ENCODE measurements at regions not wholly inside any gene's neighbourhood (a gene's known extent, or its start where the extent isn't known, plus 50 kb on each side); places are given as distances from the start of the nearest gene placed in this dataset.

DNA sequence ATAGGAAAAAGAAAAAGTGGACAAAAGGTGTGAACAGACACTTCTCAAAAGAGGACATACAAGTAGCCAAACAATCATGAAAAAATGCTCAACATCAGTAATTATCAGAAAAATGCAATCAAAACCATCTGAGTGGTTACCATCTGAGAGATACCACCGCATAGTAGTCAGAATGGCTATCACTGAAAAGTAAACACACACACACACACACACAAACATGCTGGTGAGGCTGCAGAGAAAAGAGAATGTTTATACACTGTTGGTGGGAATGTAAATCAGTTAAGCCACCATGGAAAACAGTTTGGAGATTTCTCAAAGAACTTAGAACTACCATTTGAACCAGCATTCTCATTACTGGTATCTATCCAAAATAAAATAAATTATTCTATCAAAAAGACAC, 145.7 kb downstream of the CYP26A1 start:
- TF ChIP-seq, protein P1, sequence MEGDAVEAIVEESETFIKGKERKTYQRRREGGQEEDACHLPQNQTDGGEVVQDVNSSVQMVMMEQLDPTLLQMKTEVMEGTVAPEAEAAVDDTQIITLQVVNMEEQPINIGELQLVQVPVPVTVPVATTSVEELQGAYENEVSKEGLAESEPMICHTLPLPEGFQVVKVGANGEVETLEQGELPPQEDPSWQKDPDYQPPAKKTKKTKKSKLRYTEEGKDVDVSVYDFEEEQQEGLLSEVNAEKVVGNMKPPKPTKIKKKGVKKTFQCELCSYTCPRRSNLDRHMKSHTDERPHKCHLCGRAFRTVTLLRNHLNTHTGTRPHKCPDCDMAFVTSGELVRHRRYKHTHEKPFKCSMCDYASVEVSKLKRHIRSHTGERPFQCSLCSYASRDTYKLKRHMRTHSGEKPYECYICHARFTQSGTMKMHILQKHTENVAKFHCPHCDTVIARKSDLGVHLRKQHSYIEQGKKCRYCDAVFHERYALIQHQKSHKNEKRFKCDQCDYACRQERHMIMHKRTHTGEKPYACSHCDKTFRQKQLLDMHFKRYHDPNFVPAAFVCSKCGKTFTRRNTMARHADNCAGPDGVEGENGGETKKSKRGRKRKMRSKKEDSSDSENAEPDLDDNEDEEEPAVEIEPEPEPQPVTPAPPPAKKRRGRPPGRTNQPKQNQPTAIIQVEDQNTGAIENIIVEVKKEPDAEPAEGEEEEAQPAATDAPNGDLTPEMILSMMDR (IDR thresholded peaks at IDR 0.05): no peak
- no peak for TF ChIP-seq POLR2A (IDR thresholded peaks at IDR 0.05)
- no peak for TF ChIP-seq EP300 (IDR thresholded peaks at IDR 0.05)

All from suprapubic skin (tissue), 3 donors.